ENCODE measurements at regions not wholly inside any gene's neighbourhood (a gene's known extent, or its start where the extent isn't known, plus 50 kb on each side); places are given as distances from the start of the nearest gene placed in this dataset.

- TF ChIP-seq KAT2B (IDR thresholded peaks at IDR 0.05; ENCODE audit: low read depth, low read length) (no peak), SAP30 (IDR thresholded peaks at IDR 0.05; ENCODE audit: borderline replicate concordance, insufficient read depth, low read depth, low read length, poor library complexity, severe bottlenecking) (no peak), ELK1 (CRISPR knock-in tag; IDR thresholded peaks at IDR 0.05) (no peak), TRIM24 (IDR thresholded peaks at IDR 0.05) (peak in 1 of 2 experiments; percentile 35; a peak in 2 of 4 replicates), JUN (IDR thresholded peaks at IDR 0.05; ENCODE audit: borderline replicate concordance, low read depth, low read length) (0 out of 2 replicates have a peak, but pooled peaks have one; percentile 51), JUN (CRISPR knock-in tag; IDR thresholded peaks at IDR 0.05; ENCODE audit: borderline replicate concordance) (no peak), CEBPG (CRISPR knock-in tag; IDR thresholded peaks at IDR 0.05) (peak; percentile 45), CEBPG (tag; conservative IDR thresholded peaks at IDR 0.05 in 1 of 2, IDR thresholded peaks at IDR 0.05 in 1 of 2) (peak in 1 of 2 experiments; percentile 82; a peak in 2 of 4 replicates), MEIS2 (IDR thresholded peaks at IDR 0.05; ENCODE audit: partially characterized antibody) (peak; percentile 24), ZNF830 (CRISPR knock-in tag; IDR thresholded peaks at IDR 0.05) (no peak)
These were observed 611.3 kb downstream of the EDEM1 start (continued) for GRCh38 chr3:5798809-5799208.

- ChIA-PET POLR2A (interaction anchor here (0.6 kb wide), 1 partner anchor 167 kb away, joined by 3 read pairs; no protein-coding TSS in a partner anchor), CTCF (ENCODE audit: low intra/inter-chr PET ratio) (interaction anchor here (0.7 kb wide), 1 partner anchor 1152 kb away, joined by 3 read pairs; no protein-coding TSS in a partner anchor)
- BruUV-seq (replicated peaks): no TSS peak
- H4K20me1 ChIP-seq (replicated peaks; ENCODE audit: control insufficient read depth, insufficient read depth, low read length): no peaks in the 10 kb centered on the region
- no peaks in the 10 kb centered on the region for H3K27me3 ChIP-seq (ENCODE audit: control insufficient read depth in 2 of 2, insufficient read depth in 2 of 2, low read length in 2 of 2)
- H3K27ac ChIP-seq (ENCODE audit: extremely low read depth, low read depth, low read length): no peak overlapping the region
- no peak overlapping the region for H3K9ac ChIP-seq (ENCODE audit: insufficient read depth in 1 of 2, low read depth in 2 of 2, low read length in 2 of 2)
- DNase-seq (ENCODE audit: extremely low read depth in 1 of 4, low spot score in 3 of 4) (no peak), ATAC-seq (0 out of 3 replicates have a peak, but pooled peaks have one; percentile 31), FAIRE-seq (no peak)
- intact Hi-C loops (cut with micrococcal nuclease): loop anchor here (5.0 kb wide), 1 partner anchor 372 kb away; no protein-coding TSS in a partner anchor
- no peaks in the 10 kb centered on the region for H3K4me1 ChIP-seq (replicated peaks in 1 of 2; ENCODE audit: control insufficient read depth in 2 of 2, insufficient read depth in 2 of 2, low read length in 2 of 2)
- H3K4me2 ChIP-seq (ENCODE audit: insufficient read depth, low read length): no peak overlapping the region
- in situ Hi-C loops (cut with MboI): no loop called here
- H3K9me3 ChIP-seq (replicated peaks; ENCODE audit: control insufficient read depth, insufficient read depth, low read depth, low read length): no peaks in the 10 kb centered on the region
- H3K79me2 ChIP-seq (ENCODE audit: control insufficient read depth, insufficient read depth, low read length): no peaks in the 10 kb centered on the region
- H3K4me3 ChIP-seq: no peak overlapping the region
- no peak overlapping the region for H2AFZ ChIP-seq (ENCODE audit: low read depth, low read length)
- TF ChIP-seq E2F4 (CRISPR knock-in tag; IDR thresholded peaks at IDR 0.05; ENCODE audit: low read depth) (no peak), ARID3A (IDR thresholded peaks at IDR 0.05; ENCODE audit: borderline replicate concordance, low read depth, low read length) (0 out of 2 replicates have a peak, but pooled peaks have one; percentile 32), CTCF (IDR thresholded peaks at IDR 0.05 in 2 of 3, conservative IDR thresholded peaks at IDR 0.05 in 1 of 3; ENCODE audit: insufficient read depth in 2 of 3, low read depth in 1 of 3, low read length in 3 of 3) (peak in 1 of 3 experiments; percentile 40; a peak in 2 of 6 replicates)
- no peaks in the 10 kb centered on the region for H3K36me3 ChIP-seq (ENCODE audit: control insufficient read depth, insufficient read depth, low read length)
- no peaks in the 10 kb centered on the region for H3K9me1 ChIP-seq (ENCODE audit: control insufficient read depth, insufficient read depth, low read length)
These were observed 611.9 kb downstream of the EDEM1 start for GRCh38 chr3:5799398-5799797.
